K562 (cell line): ENCODE measurements at regions not wholly inside any gene's neighbourhood (a gene's known extent, or its start where the extent isn't known, plus 50 kb on each side); places are given as distances from the start of the nearest gene placed in this dataset.

Experiments
- ATAC-seq: fragments of 200-7000 bp; cut with Tn5 transposase; 3 replicates; pipeline ENCODE4 v1.9.1; 2020; ENCODE audit warnings: moderate library complexity
- BruUV-seq: library from RNA; stranded (reverse); fragments of 400-500 nt; replicated peaks from 2 replicates; lab custom pipeline; 2021; lab: Mats Ljungman, UMichigan
- CTCF ChIA-PET: fragments of 300-600 bp; formaldehyde crosslinking; extraction: SDS; loops from one replicate; lab custom pipeline; 2021; ENCODE audit warnings: low intra/inter-chr PET ratio; lab: Yijun Ruan, JAX
- POLR2A ChIA-PET: fragments of 300-600, 350-650 bp; sonication (Branson Sonifier 250); formaldehyde crosslinking; extraction: SDS; loops from one replicate; lab custom pipeline; 2021; ENCODE audit warnings: antibody characterized with exemption, inconsistent platforms; lab: Yijun Ruan, JAX
- DNase-seq, 4 experiments: peaks; one replicate each; pipeline versions ENCODE4 v3.0.0 to v3.0.0-alpha.2; 2011 to 2018; ENCODE audit warnings: low spot score in 3 of 4, mixed read lengths in 3 of 4; ENCODE audit errors: extremely low read depth in 1 of 4
- FAIRE-seq: peaks from 2 replicates; lab custom pipeline; 2011; peaks lifted over from hg19 to GRCh38; lab: Jason Lieb, UNC
- H2AFZ ChIP-seq: 2 replicates; pipeline ENCODE4 v1.6.0; 2011; ENCODE audit warnings: low read depth, low read length, control low read depth, inconsistent platforms
- H3K27ac ChIP-seq: fragments of 200-600 bp; 3 replicates; pipeline ENCODE4 v1.8.0; 2011; ENCODE audit warnings: low read depth, mild to moderate bottlenecking, control low read depth, inconsistent platforms, low read length, moderate library complexity, mixed read lengths; ENCODE audit errors: extremely low read depth
- H3K27me3 ChIP-seq, 2 experiments: fragments of 300-600 bp in 1 of 2; 2 replicates in 1 of 2; 3 replicates in 1 of 2; pipeline versions ENCODE4 v1.6.0 to v1.8.0; 2011; ENCODE audit warnings: inconsistent platforms in 2 of 2, low read length in 2 of 2, mild to moderate bottlenecking in 1 of 2, mixed read lengths in 1 of 2, moderate library complexity in 1 of 2; ENCODE audit not compliant: control insufficient read depth in 2 of 2, insufficient read depth in 2 of 2
- H3K36me3 ChIP-seq: fragments of 300-600 bp; 3 replicates; pipeline ENCODE4 v1.8.0; 2011; ENCODE audit warnings: mild to moderate bottlenecking, low read length, inconsistent platforms; ENCODE audit not compliant: control insufficient read depth, insufficient read depth
- H3K4me1 ChIP-seq, 2 experiments: fragments of 200-600 bp in 1 of 2; replicated peaks in 1 of 2; 2 replicates in 1 of 2; 3 replicates in 1 of 2; pipeline versions ENCODE4 v1.5.1 to v1.8.0; 2011; ENCODE audit warnings: inconsistent platforms in 2 of 2, low read length in 2 of 2, mild to moderate bottlenecking in 1 of 2, mixed read lengths in 1 of 2, moderate library complexity in 1 of 2; ENCODE audit not compliant: control insufficient read depth in 2 of 2, insufficient read depth in 2 of 2
- H3K4me2 ChIP-seq: 2 replicates; pipeline ENCODE4 v1.6.1; 2011; ENCODE audit warnings: low read length, control low read depth, inconsistent platforms, mixed read lengths; ENCODE audit not compliant: insufficient read depth
- H3K4me3 ChIP-seq: fragments of 200-600 bp; sonication (generic), shearing (Covaris generic); 2 replicates; pipeline ENCODE4 v1.5.1; 2016; ENCODE audit warnings: control low read depth, inconsistent platforms
- H3K79me2 ChIP-seq: fragments of 200-600 bp; 3 replicates; pipeline ENCODE4 v1.8.0; 2011; ENCODE audit warnings: low read length, inconsistent platforms; ENCODE audit not compliant: control insufficient read depth, insufficient read depth
- H3K9ac ChIP-seq, 2 experiments: 2 replicates each; pipeline versions ENCODE4 v1.6.0 to v1.6.1; 2011; ENCODE audit warnings: low read depth in 2 of 2, low read length in 2 of 2, control low read depth in 1 of 2, inconsistent platforms in 1 of 2, mild to moderate bottlenecking in 1 of 2, mixed read lengths in 1 of 2; ENCODE audit not compliant: insufficient read depth in 1 of 2
- H3K9me1 ChIP-seq: one replicate; pipeline ENCODE4 v1.6.0; 2011; ENCODE audit warnings: inconsistent platforms, mild to moderate bottlenecking, low read length, moderate library complexity; ENCODE audit not compliant: control insufficient read depth, insufficient read depth
- H3K9me3 ChIP-seq: replicated peaks from 2 replicates; pipeline ENCODE4 v1.5.1; 2011; ENCODE audit warnings: low read depth, low read length, inconsistent platforms; ENCODE audit not compliant: control insufficient read depth, insufficient read depth
- H4K20me1 ChIP-seq: replicated peaks from 2 replicates; pipeline ENCODE4 v1.6.1; 2011; ENCODE audit warnings: low read length, inconsistent platforms, mixed read lengths; ENCODE audit not compliant: control insufficient read depth, insufficient read depth
- CBX3 ChIP-seq, 2 experiments: IDR thresholded peaks; 1 replicate in 1 of 2; 2 replicates in 1 of 2; pipeline ENCODE4 v1.6.1; 2012; ENCODE audit warnings: inconsistent platforms in 2 of 2, low read length in 2 of 2, borderline replicate concordance in 1 of 2, control low read depth in 1 of 2
- CHD2 ChIP-seq: IDR thresholded peaks from 2 replicates; pipeline ENCODE4 v1.6.1; 2011; ENCODE audit warnings: low read depth, low read length
- MTA3 ChIP-seq: fragments of 450-650 bp; formaldehyde crosslinking; IDR thresholded peaks from 2 replicates; pipeline ENCODE4 v1.6.1; 2017; ENCODE audit warnings: mild to moderate bottlenecking, borderline replicate concordance
- POLR2B ChIP-seq: fragments of 450-650 bp; IDR thresholded peaks from 2 replicates; pipeline ENCODE4 v1.6.1; 2018; ENCODE audit warnings: low read depth; ENCODE audit not compliant: partially characterized antibody
- SRSF1 ChIP-seq: fragments of 200-400 bp; formaldehyde crosslinking; IDR thresholded peaks from 2 replicates; pipeline ENCODE4 v1.6.1; 2017; ENCODE audit warnings: mild to moderate bottlenecking, low read depth, low read length, moderate library complexity
- TEAD2 ChIP-seq: fragments of 450-650 bp; IDR thresholded peaks from 2 replicates; pipeline ENCODE4 v1.6.1; 2016; ENCODE audit warnings: missing genetic modification characterization, control low read depth, missing compliant biosample characterization
- ZNF224 ChIP-seq: sonication (generic); formaldehyde crosslinking; IDR thresholded peaks from 2 replicates; pipeline ENCODE4 v1.8.0; 2022; ENCODE audit warnings: mild to moderate bottlenecking, missing genetic modification reagents
- ZNF232 ChIP-seq: sonication (generic); formaldehyde crosslinking; IDR thresholded peaks from 2 replicates; pipeline ENCODE4 v1.8.0; 2022; ENCODE audit warnings: mild to moderate bottlenecking, missing genetic modification reagents
- ZNF507 ChIP-seq: conservative IDR thresholded peaks from 2 replicates; pipeline ENCODE4 v1.6.1; 2017; ENCODE audit warnings: missing genetic modification characterization, missing compliant biosample characterization
- WGBS: fragments of 100-300 bp; shearing (Covaris generic); methylation state at CpG from one replicate; pipeline ENCODE4 v1.1.6; 2016; ENCODE audit warnings: low coverage, mixed read lengths; ENCODE audit not compliant: insufficient coverage; ENCODE audit errors: missing lambda C conversion rate; 5-methylcytosine and 5-hydroxymethylcytosine counted together
- in situ Hi-C: fragments of 300-500 bp; cut with MboI; formaldehyde crosslinking; loops from 4 replicates; pipeline ENCODE4 v1.15.0; 2018; ENCODE audit warnings: inconsistent platforms, mixed read lengths
- intact Hi-C: fragments of 100-400 bp; cut with micrococcal nuclease; formaldehyde crosslinking; loops from 2 replicates; pipeline ENCODE4 v1.14.2; 2022
- TF ChIP-seq, protein P1 (sequence below): sonication (generic); formaldehyde crosslinking; IDR thresholded peaks from 2 replicates; pipeline ENCODE4 v1.8.1; 2022; ENCODE audit warnings: missing genetic modification reagents
- TF ChIP-seq, protein P2 (sequence below): fragments of 450-650 bp; IDR thresholded peaks from 2 replicates; pipeline ENCODE4 v1.7.1; 2018; ENCODE audit warnings: mild to moderate bottlenecking, low read depth; ENCODE audit not compliant: partially characterized antibody
- TF ChIP-seq, protein P3 (sequence below): IDR thresholded peaks from 3 replicates; pipeline ENCODE4 v1.6.1; 2011; ENCODE audit warnings: borderline replicate concordance, mild to moderate bottlenecking; ENCODE audit not compliant: insufficient read length, insufficient read depth
- TF ChIP-seq, protein P4 (sequence below): fragments of 250-450 bp; sonication (Bioruptor Pico); IDR thresholded peaks from 2 replicates; pipeline ENCODE4 v1.8.0; 2022; ENCODE audit warnings: inconsistent platforms, mild to moderate bottlenecking, moderate library complexity, borderline replicate concordance
- TF ChIP-seq, protein P5 (sequence below): fragments of 250-450 bp; sonication (Bioruptor Pico); IDR thresholded peaks from 2 replicates; pipeline ENCODE4 v1.4.0; 2020

DNA sequence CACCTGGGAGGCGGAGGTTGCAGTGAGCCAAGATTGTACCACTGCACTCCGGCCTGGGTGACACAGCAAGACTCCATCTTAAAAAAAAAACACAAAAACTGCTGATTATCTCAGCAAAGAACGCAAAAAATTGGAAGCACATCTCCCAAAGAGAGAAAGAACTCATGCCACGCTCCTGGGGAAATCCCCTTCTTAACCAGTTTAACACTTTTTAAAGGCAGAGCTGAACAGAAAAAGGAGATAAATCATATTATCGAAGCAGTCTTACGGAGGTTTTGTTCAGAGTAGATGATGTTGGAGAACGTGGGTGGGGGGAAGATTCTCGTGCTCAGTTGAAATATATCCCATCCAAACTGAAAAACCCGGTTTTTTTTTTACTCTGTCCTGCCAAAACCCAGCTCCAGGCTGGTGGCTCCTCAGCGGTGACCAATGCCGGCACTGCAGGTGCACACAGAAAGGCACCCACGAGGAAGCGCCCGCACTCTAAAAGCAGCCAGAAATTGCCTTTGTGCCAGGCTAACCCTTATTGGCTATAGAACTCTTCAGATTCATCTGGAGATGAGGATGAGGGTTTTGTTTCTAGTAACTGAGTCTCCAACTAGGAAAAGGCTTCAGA lies 100.2 kb upstream of the PARP11 start (continued):
- TF ChIP-seq, protein P1, sequence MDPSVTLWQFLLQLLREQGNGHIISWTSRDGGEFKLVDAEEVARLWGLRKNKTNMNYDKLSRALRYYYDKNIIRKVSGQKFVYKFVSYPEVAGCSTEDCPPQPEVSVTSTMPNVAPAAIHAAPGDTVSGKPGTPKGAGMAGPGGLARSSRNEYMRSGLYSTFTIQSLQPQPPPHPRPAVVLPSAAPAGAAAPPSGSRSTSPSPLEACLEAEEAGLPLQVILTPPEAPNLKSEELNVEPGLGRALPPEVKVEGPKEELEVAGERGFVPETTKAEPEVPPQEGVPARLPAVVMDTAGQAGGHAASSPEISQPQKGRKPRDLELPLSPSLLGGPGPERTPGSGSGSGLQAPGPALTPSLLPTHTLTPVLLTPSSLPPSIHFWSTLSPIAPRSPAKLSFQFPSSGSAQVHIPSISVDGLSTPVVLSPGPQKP (CRISPR knock-in tag), result no peak
- no peak for TF ChIP-seq TEAD2 (tag)
- TF ChIP-seq CHD2, result no peak
- TF ChIP-seq ZNF507 (tag), result no peak
- no peak for TF ChIP-seq ZNF232 (CRISPR knock-in tag)

DNA sequence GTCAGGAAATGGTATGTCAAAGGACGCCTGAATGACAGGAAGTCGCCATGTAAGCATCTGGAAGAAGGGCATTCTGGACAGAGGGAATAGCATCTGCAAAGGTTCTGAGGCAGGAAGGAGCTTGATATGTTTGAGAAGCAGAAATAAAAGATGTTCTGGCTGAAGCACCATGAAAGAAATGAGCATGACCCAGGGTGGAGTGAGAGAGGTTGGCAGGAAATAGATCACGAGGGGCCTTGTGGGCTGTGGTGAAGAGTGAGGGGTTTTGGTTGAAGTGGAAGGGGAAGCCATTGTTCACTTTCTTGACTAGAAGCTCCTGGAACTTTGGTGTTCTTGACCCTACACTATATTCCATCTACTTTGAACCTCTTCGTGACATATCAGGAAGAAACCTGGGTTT lies 99.4 kb upstream of the PARP11 start:
- Histone ChIP-seq H3K9me3 (no peaks in the 10 kb centered on the region), H3K4me3 (no peak overlapping the region), H2AFZ (no peak overlapping the region), H3K9ac (no peak overlapping the region), H3K9me1 (no peaks in the 10 kb centered on the region), H3K27me3 (peaks cover 0 to 13% of the 10 kb centered on the region in 2 experiments; a peak in 3 of 5 replicates), H3K4me2 (no peak overlapping the region), H3K79me2 (no peaks in the 10 kb centered on the region), H3K36me3 (no peaks in the 10 kb centered on the region), H3K4me1 (no peaks in the 10 kb centered on the region; a peak in 1 of 5 replicates), H4K20me1 (no peaks in the 10 kb centered on the region), H3K27ac (no peak overlapping the region)
- DNase-seq (no peak), FAIRE-seq (no peak), ATAC-seq (no peak)
- 0% methylated on average over 4 of the region's 4 CpGs for WGBS
- CTCF ChIA-PET, result no interaction called here
- intact Hi-C loops, result no loop called here
- in situ Hi-C loops, result no loop called here
- POLR2A ChIA-PET, result no interaction called here
- BruUV-seq, result no TSS peak
- TF ChIP-seq ZNF224 (CRISPR knock-in tag) (no peak), MTA3 (no peak), POLR2B (no peak), SRSF1 (no peak), CBX3 (IDR thresholded peaks at IDR 0.05; ENCODE audit: borderline replicate concordance in 1 of 2, low read length in 2 of 2) (no peak)
- TF ChIP-seq, protein P2, sequence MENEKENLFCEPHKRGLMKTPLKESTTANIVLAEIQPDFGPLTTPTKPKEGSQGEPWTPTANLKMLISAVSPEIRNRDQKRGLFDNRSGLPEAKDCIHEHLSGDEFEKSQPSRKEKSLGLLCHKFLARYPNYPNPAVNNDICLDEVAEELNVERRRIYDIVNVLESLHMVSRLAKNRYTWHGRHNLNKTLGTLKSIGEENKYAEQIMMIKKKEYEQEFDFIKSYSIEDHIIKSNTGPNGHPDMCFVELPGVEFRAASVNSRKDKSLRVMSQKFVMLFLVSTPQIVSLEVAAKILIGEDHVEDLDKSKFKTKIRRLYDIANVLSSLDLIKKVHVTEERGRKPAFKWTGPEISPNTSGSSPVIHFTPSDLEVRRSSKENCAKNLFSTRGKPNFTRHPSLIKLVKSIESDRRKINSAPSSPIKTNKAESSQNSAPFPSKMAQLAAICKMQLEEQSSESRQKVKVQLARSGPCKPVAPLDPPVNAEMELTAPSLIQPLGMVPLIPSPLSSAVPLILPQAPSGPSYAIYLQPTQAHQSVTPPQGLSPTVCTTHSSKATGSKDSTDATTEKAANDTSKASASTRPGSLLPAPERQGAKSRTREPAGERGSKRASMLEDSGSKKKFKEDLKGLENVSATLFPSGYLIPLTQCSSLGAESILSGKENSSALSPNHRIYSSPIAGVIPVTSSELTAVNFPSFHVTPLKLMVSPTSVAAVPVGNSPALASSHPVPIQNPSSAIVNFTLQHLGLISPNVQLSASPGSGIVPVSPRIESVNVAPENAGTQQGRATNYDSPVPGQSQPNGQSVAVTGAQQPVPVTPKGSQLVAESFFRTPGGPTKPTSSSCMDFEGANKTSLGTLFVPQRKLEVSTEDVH, result no peak
- TF ChIP-seq, protein P3, sequence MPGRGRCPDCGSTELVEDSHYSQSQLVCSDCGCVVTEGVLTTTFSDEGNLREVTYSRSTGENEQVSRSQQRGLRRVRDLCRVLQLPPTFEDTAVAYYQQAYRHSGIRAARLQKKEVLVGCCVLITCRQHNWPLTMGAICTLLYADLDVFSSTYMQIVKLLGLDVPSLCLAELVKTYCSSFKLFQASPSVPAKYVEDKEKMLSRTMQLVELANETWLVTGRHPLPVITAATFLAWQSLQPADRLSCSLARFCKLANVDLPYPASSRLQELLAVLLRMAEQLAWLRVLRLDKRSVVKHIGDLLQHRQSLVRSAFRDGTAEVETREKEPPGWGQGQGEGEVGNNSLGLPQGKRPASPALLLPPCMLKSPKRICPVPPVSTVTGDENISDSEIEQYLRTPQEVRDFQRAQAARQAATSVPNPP, result no peak
- TF ChIP-seq, protein P4, sequence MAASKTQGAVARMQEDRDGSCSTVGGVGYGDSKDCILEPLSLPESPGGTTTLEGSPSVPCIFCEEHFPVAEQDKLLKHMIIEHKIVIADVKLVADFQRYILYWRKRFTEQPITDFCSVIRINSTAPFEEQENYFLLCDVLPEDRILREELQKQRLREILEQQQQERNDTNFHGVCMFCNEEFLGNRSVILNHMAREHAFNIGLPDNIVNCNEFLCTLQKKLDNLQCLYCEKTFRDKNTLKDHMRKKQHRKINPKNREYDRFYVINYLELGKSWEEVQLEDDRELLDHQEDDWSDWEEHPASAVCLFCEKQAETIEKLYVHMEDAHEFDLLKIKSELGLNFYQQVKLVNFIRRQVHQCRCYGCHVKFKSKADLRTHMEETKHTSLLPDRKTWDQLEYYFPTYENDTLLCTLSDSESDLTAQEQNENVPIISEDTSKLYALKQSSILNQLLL (CRISPR knock-in tag), result no peak
- TF ChIP-seq, protein P5, sequence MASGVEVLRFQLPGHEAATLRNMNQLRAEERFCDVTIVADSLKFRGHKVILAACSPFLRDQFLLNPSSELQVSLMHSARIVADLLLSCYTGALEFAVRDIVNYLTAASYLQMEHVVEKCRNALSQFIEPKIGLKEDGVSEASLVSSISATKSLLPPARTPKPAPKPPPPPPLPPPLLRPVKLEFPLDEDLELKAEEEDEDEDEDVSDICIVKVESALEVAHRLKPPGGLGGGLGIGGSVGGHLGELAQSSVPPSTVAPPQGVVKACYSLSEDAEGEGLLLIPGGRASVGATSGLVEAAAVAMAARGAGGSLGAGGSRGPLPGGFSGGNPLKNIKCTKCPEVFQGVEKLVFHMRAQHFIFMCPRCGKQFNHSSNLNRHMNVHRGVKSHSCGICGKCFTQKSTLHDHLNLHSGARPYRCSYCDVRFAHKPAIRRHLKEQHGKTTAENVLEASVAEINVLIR (CRISPR knock-in tag), result no peak
